ENCODE measurements at regions not wholly inside any gene's neighbourhood (a gene's known extent, or its start where the extent isn't known, plus 50 kb on each side); places are given as distances from the start of the nearest gene placed in this dataset.

- TF ChIP-seq CTCF (IDR thresholded peaks at IDR 0.05) (no peak), ZFX (IDR thresholded peaks at IDR 0.05; ENCODE audit: borderline replicate concordance) (no peak)
Measured at GRCh38 chr10:42150428-42151061, 487.8 kb downstream of the ZNF33B start.
